ENCODE measurements at regions not wholly inside any gene's neighbourhood (a gene's known extent, or its start where the extent isn't known, plus 50 kb on each side); places are given as distances from the start of the nearest gene placed in this dataset.

DNA sequence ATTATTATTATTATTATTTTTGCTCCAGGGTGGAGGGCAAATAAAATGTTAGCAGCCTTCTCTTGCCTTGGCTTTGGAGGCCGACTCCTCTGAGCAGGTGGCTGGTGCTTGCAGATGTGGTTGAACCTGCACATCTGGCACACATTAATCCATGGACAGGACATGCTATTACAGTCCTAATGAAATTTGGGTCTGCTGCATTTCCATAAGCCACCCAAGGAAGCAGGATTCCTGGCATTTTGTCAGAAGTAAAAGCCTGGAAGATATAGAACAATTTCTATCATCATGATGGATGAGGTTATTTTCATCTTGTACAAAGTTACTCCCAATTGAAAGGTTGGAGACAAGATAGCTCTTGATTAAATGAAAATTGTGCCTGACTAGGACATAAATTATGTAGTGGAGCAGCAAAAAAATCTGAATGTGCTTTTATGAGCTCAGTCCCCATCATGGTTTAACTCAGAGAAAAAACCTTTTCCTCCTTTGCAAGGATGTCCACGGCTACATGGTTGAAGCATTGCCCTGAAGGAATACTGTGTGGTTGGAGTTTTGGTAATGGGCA, 130.9 kb upstream of the RGMA start:
- DNase-seq, result no peak
- intact Hi-C loops (cut with DNase I; ENCODE audit: low total_unique reads), result no loop called here
- Histone ChIP-seq H3K4me1 (no peaks in the 10 kb centered on the region), H3K27ac (no peak overlapping the region), H3K4me3 (no peak overlapping the region), H3K9me3 (no peaks in the 10 kb centered on the region), H3K36me3 (no peaks in the 10 kb centered on the region), H3K27me3 (no peaks in the 10 kb centered on the region)
- TF ChIP-seq CTCF (IDR thresholded peaks at IDR 0.05) (no peak), POLR2A (IDR thresholded peaks at IDR 0.05) (no peak)

GRCh38 chr15:93217343-93217742, 128.3 kb upstream of the RGMA start:
- no peaks in the 10 kb centered on the region for H3K4me1 ChIP-seq
- no peak for DNase-seq
- H3K27me3 ChIP-seq, result no peaks in the 10 kb centered on the region
- no peaks in the 10 kb centered on the region for H3K36me3 ChIP-seq
- no peak overlapping the region for H3K27ac ChIP-seq
- no peak overlapping the region for H3K4me3 ChIP-seq
- intact Hi-C loops (cut with DNase I; ENCODE audit: low total_unique reads), result no loop called here
- no peaks in the 10 kb centered on the region for H3K9me3 ChIP-seq
- no peak for TF ChIP-seq CTCF (IDR thresholded peaks at IDR 0.05)
- no peak for TF ChIP-seq POLR2A (IDR thresholded peaks at IDR 0.05)

DNA sequence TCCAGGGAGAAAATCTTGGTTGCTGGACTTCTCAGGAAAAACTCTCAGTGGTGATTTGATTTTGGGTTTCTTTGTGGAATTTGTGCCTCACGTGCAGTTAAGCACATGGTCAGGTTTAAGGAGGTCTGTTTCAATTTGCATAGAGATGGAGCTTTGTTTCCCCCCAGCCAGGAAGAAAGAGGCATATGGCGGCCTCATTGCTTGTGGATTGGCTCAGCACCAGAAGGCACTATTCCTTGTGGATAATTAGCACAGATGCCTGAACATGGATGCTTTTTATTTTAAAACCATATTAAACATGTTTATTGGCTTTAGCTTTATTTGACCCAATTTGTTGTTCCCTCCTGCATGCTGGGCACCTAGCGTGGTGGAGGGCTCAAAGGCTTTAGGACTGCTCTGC, 125.1 kb upstream of the RGMA start:
- H3K4me3 ChIP-seq, result no peak overlapping the region
- TF ChIP-seq POLR2A (IDR thresholded peaks at IDR 0.05) (no peak), CTCF (IDR thresholded peaks at IDR 0.05) (no peak)
- intact Hi-C loops (cut with DNase I; ENCODE audit: low total_unique reads), result no loop called here
- H3K27me3 ChIP-seq, result no peaks in the 10 kb centered on the region
- no peaks in the 10 kb centered on the region for H3K36me3 ChIP-seq
- H3K9me3 ChIP-seq, result no peaks in the 10 kb centered on the region
- no peak overlapping the region for H3K27ac ChIP-seq
- no peak for DNase-seq
- H3K4me1 ChIP-seq, result no peaks in the 10 kb centered on the region

- H3K9me3 ChIP-seq, result no peaks in the 10 kb centered on the region
- no peak overlapping the region for H3K4me3 ChIP-seq
- intact Hi-C loops (cut with DNase I; ENCODE audit: low total_unique reads), result no loop called here
- no peaks in the 10 kb centered on the region for H3K4me1 ChIP-seq
- no peak for DNase-seq
- H3K36me3 ChIP-seq, result no peaks in the 10 kb centered on the region
- no peaks in the 10 kb centered on the region for H3K27me3 ChIP-seq
- no peak for TF ChIP-seq CTCF (IDR thresholded peaks at IDR 0.05)
- no peak for TF ChIP-seq POLR2A (IDR thresholded peaks at IDR 0.05)
- no peak overlapping the region for H3K27ac ChIP-seq
These were observed 124.3 kb upstream of the RGMA start for GRCh38 chr15:93213281-93213680.

- no peak for DNase-seq
- no peak for TF ChIP-seq CTCF (IDR thresholded peaks at IDR 0.05)
- TF ChIP-seq POLR2A (IDR thresholded peaks at IDR 0.05), result no peak
- no peaks in the 10 kb centered on the region for H3K27me3 ChIP-seq
These were observed 123.6 kb upstream of the RGMA start for GRCh38 chr15:93212578-93212977.

More at GRCh38 chr15:93212578-93212977, 123.6 kb upstream of the RGMA start:
- Histone ChIP-seq H3K27ac (no peak overlapping the region), H3K4me1 (no peaks in the 10 kb centered on the region), H3K9me3 (no peaks in the 10 kb centered on the region), H3K36me3 (no peaks in the 10 kb centered on the region), H3K4me3 (no peak overlapping the region)
- intact Hi-C loops (cut with DNase I; ENCODE audit: low total_unique reads), result no loop called here

Data from uterus (tissue), 3 donors.